H9 (cell line): ENCODE measurements at regions not wholly inside any gene's neighbourhood (a gene's known extent, or its start where the extent isn't known, plus 50 kb on each side); places are given as distances from the start of the nearest gene placed in this dataset.

Source experiments
- DNase-seq: peaks from one replicate; pipeline ENCODE4 v3.0.0-alpha.2; 2017
- H2AFZ ChIP-seq: one replicate; pipeline ENCODE4 v1.6.1; 2013; ENCODE audit warnings: mild to moderate bottlenecking, low read length, control low read depth, moderate library complexity
- H2AK5ac ChIP-seq: 2 replicates; pipeline ENCODE4 v1.6.1; 2013; ENCODE audit warnings: low read length, control low read depth, mixed read lengths; ENCODE audit not compliant: insufficient read length
- H2BK120ac ChIP-seq: one replicate; pipeline ENCODE4 v1.6.1; 2013; ENCODE audit warnings: low read depth, mild to moderate bottlenecking, low read length, control low read depth, inconsistent platforms; ENCODE audit not compliant: poor library complexity, severe bottlenecking
- H2BK12ac ChIP-seq: 2 replicates; pipeline ENCODE4 v1.6.1; 2013; ENCODE audit warnings: low read length, control low read depth, mixed read lengths, low read depth; ENCODE audit not compliant: insufficient read length
- H2BK15ac ChIP-seq: 2 replicates; pipeline ENCODE4 v1.6.1; 2013; ENCODE audit warnings: low read depth, low read length, control low read depth
- H2BK20ac ChIP-seq: one replicate; pipeline ENCODE4 v1.6.1; 2013; ENCODE audit warnings: low read depth, mild to moderate bottlenecking, low read length, control low read depth, inconsistent platforms; ENCODE audit not compliant: poor library complexity, severe bottlenecking
- H2BK5ac ChIP-seq: 2 replicates; pipeline ENCODE4 v1.6.1; 2013; ENCODE audit warnings: low read length, control low read depth, mixed read lengths; ENCODE audit not compliant: insufficient read length
- H3K14ac ChIP-seq: 2 replicates; pipeline ENCODE4 v1.6.1; 2013; ENCODE audit warnings: low read length, control low read depth; ENCODE audit not compliant: insufficient read depth
- H3K18ac ChIP-seq: 2 replicates; pipeline ENCODE4 v1.6.1; 2013; ENCODE audit warnings: low read depth, mild to moderate bottlenecking, mixed read lengths, low read length, control low read depth; ENCODE audit not compliant: insufficient read length
- H3K23ac ChIP-seq: 2 replicates; pipeline ENCODE4 v1.6.1; 2013; ENCODE audit warnings: low read length, control low read depth, mixed read lengths, low read depth; ENCODE audit not compliant: insufficient read length
- H3K23me2 ChIP-seq: 2 replicates; pipeline ENCODE4 v1.6.1; 2013; ENCODE audit warnings: low read depth, mild to moderate bottlenecking, mixed read lengths, low read length, control low read depth; ENCODE audit not compliant: insufficient read length, poor library complexity, severe bottlenecking
- H3K27ac ChIP-seq: 2 replicates; pipeline ENCODE4 v1.5.1; 2013; ENCODE audit warnings: low read length, control low read depth, mixed read lengths, low read depth; ENCODE audit not compliant: insufficient read length
- H3K27me3 ChIP-seq: 2 replicates; pipeline ENCODE4 v1.6.1; 2013; ENCODE audit warnings: low read length, control low read depth, inconsistent platforms; ENCODE audit not compliant: insufficient read depth
- H3K4ac ChIP-seq: 2 replicates; pipeline ENCODE4 v1.6.1; 2013; ENCODE audit warnings: low read depth, mild to moderate bottlenecking, control low read depth, inconsistent platforms, low read length, moderate library complexity
- H3K4me1 ChIP-seq: 2 replicates; pipeline ENCODE4 v1.6.1; 2013; ENCODE audit warnings: low read length, control low read depth, inconsistent platforms; ENCODE audit not compliant: insufficient read depth
- H3K4me2 ChIP-seq: 2 replicates; pipeline ENCODE4 v1.6.1; 2013; ENCODE audit warnings: low read length, control low read depth, mixed read lengths; ENCODE audit not compliant: insufficient read length, insufficient read depth
- H3K56ac ChIP-seq: 2 replicates; pipeline ENCODE4 v1.6.1; 2013; ENCODE audit warnings: low read depth, mild to moderate bottlenecking, mixed read lengths, low read length, control low read depth; ENCODE audit not compliant: insufficient read length
- H3K79me1 ChIP-seq: 2 replicates; pipeline ENCODE4 v1.6.1; 2013; ENCODE audit warnings: low read depth, mild to moderate bottlenecking, moderate library complexity, low read length, control low read depth, inconsistent platforms; ENCODE audit not compliant: insufficient read depth, poor library complexity, severe bottlenecking
- H3K79me2 ChIP-seq: 2 replicates; pipeline ENCODE4 v1.6.1; 2013; ENCODE audit warnings: low read length, control low read depth, inconsistent platforms; ENCODE audit not compliant: insufficient read depth
- H3K9ac ChIP-seq: 2 replicates; pipeline ENCODE4 v1.6.1; 2013; ENCODE audit warnings: low read length, control low read depth, mixed read lengths; ENCODE audit not compliant: insufficient read length; ENCODE audit errors: extremely low read depth
- H3K9me3 ChIP-seq: one replicate; pipeline ENCODE4 v1.6.1; 2013; ENCODE audit warnings: low read depth, low read length, inconsistent platforms; ENCODE audit not compliant: control insufficient read depth
- H3T11ph ChIP-seq: one replicate; pipeline ENCODE4 v1.6.1; 2013; ENCODE audit warnings: mild to moderate bottlenecking, low read length, control low read depth, inconsistent platforms
- H4K20me1 ChIP-seq: one replicate; pipeline ENCODE4 v1.6.1; 2013; ENCODE audit not compliant: control insufficient read depth, insufficient read length, insufficient read depth
- H4K5ac ChIP-seq: 2 replicates; pipeline ENCODE4 v1.6.1; 2013; ENCODE audit warnings: low read depth, mild to moderate bottlenecking, mixed read lengths, low read length, control low read depth; ENCODE audit not compliant: insufficient read length
- H4K8ac ChIP-seq: replicated peaks from 2 replicates; pipeline ENCODE4 v1.6.1; 2013; ENCODE audit warnings: low read length, control low read depth, mixed read lengths, low read depth; ENCODE audit not compliant: insufficient read length
- H4K91ac ChIP-seq: 2 replicates; pipeline ENCODE4 v1.6.1; 2013; ENCODE audit warnings: low read depth, mild to moderate bottlenecking, moderate library complexity, mixed read lengths, low read length, control low read depth; ENCODE audit not compliant: insufficient read length
- H3K27ac Mint-ChIP-seq, 3 experiments: 2 replicates in 2 of 3; 3 replicates in 1 of 3; pipeline ENCODE4 v1.8.0; 2020 to 2021; ENCODE audit warnings: mixed read lengths in 3 of 3, mild to moderate bottlenecking in 1 of 3, moderate library complexity in 1 of 3
- H3K27me3 Mint-ChIP-seq: 2 replicates; pipeline ENCODE4 v1.8.0; 2021; ENCODE audit warnings: low read depth, mild to moderate bottlenecking, moderate library complexity, mixed read lengths
- H3K36me3 Mint-ChIP-seq, 3 experiments: 2 replicates in 2 of 3; 3 replicates in 1 of 3; pipeline ENCODE4 v1.8.0; 2020 to 2021; ENCODE audit warnings: low read depth in 3 of 3, mixed read lengths in 3 of 3; ENCODE audit not compliant: insufficient read depth in 1 of 3
- H3K4me1 Mint-ChIP-seq, 2 experiments: 2 replicates each; pipeline ENCODE4 v1.8.0; 2020; ENCODE audit warnings: mixed read lengths in 2 of 2
- H3K4me3 Mint-ChIP-seq, 2 experiments: 2 replicates in 1 of 2; 3 replicates in 1 of 2; pipeline ENCODE4 v1.8.0; 2020 to 2021; ENCODE audit warnings: mild to moderate bottlenecking in 2 of 2, mixed read lengths in 2 of 2, moderate library complexity in 1 of 2
- H3K9me3 Mint-ChIP-seq, 2 experiments: 2 replicates in 1 of 2; 3 replicates in 1 of 2; pipeline ENCODE4 v1.8.0; 2020; ENCODE audit warnings: mild to moderate bottlenecking in 2 of 2, mixed read lengths in 2 of 2, moderate library complexity in 1 of 2
- CTCF ChIP-seq: fragments of 200-600 bp; sonication (generic); conservative IDR thresholded peaks from 3 replicates; pipeline ENCODE4 v1.8.0; 2021; ENCODE audit warnings: antibody characterized with exemption, mild to moderate bottlenecking

GRCh38 chr5:111859031-111859430 lies 102.0 kb upstream of the NREP start:
- no peaks in the 10 kb centered on the region for H3K36me3 Mint-ChIP-seq
- no peaks in the 10 kb centered on the region for H3K9me3 Mint-ChIP-seq
- Histone ChIP-seq H3K27me3 (no peaks in the 10 kb centered on the region), H3K79me1 (no peaks in the 10 kb centered on the region), H4K8ac (no peak overlapping the region), H4K91ac (no peak overlapping the region), H3K23me2 (no peaks in the 10 kb centered on the region), H4K20me1 (no peaks in the 10 kb centered on the region), H3K18ac (no peak overlapping the region), H2BK120ac (no peak overlapping the region), H2BK15ac (no peak overlapping the region), H3K14ac (no peak overlapping the region), H3K4ac (no peak overlapping the region), H3K4me1 (no peaks in the 10 kb centered on the region; the same call in 1 of the 2 replicates), H3K9ac (no peak overlapping the region), H3K79me2 (no peaks in the 10 kb centered on the region; the same call in 1 of the 2 replicates), H3K56ac (no peak overlapping the region), H2BK12ac (no peak overlapping the region), H3K23ac (no peak overlapping the region), H3T11ph (no peak overlapping the region), H2AFZ (no peak overlapping the region), H3K27ac (no peak overlapping the region), H3K4me2 (no peak overlapping the region), H2BK20ac (no peak overlapping the region), H4K5ac (no peak overlapping the region), H2AK5ac (no peak overlapping the region), H2BK5ac (no peak overlapping the region), H3K9me3 (no peaks in the 10 kb centered on the region)
- no peak overlapping the region for H3K27ac Mint-ChIP-seq
- no peaks in the 10 kb centered on the region for H3K27me3 Mint-ChIP-seq
- peaks cover 13 to 18% of the 10 kb centered on the region in 2 experiments for H3K4me1 Mint-ChIP-seq
- no peak for DNase-seq
- no peak overlapping the region for H3K4me3 Mint-ChIP-seq
- TF ChIP-seq CTCF: no peak
